HCT116 (cell line): ENCODE measurements at regions not wholly inside any gene's neighbourhood (a gene's known extent, or its start where the extent isn't known, plus 50 kb on each side); places are given as distances from the start of the nearest gene placed in this dataset.

Source experiments
- CTCF ChIP-seq, 3 experiments: fragments of 200-600 bp in 1 of 3; sonication (generic) in 1 of 3; IDR thresholded peaks in 2 of 3; conservative IDR thresholded peaks in 1 of 3; 2 replicates each; pipeline ENCODE4 v1.5.1; 2012 to 2017; ENCODE audit warnings: low read depth in 2 of 3, low read length in 2 of 3, antibody characterized with exemption in 1 of 3, borderline replicate concordance in 1 of 3, control low read depth in 1 of 3, mild to moderate bottlenecking in 1 of 3, mixed read lengths in 1 of 3, mixed run types in 1 of 3, moderate library complexity in 1 of 3; ENCODE audit not compliant: insufficient read depth in 1 of 3
- EGR1 ChIP-seq: IDR thresholded peaks from 2 replicates; pipeline ENCODE4 v1.6.1; 2012; ENCODE audit warnings: low read depth
- EZH2 ChIP-seq: fragments of 200-600 bp; sonication (generic); IDR thresholded peaks from 2 replicates; pipeline ENCODE4 v1.6.1; 2017; ENCODE audit warnings: antibody characterized with exemption, mixed run types
- EZH2phosphoT487 ChIP-seq: fragments of 200-600 bp; IDR thresholded peaks from 2 replicates; pipeline ENCODE4 v1.6.1; 2018; ENCODE audit warnings: antibody characterized with exemption, borderline replicate concordance
- FOSL1 ChIP-seq: IDR thresholded peaks from 2 replicates; pipeline ENCODE4 v1.6.1; 2012; ENCODE audit warnings: low read depth
- POLR2A ChIP-seq: IDR thresholded peaks from 2 replicates; pipeline ENCODE4 v1.7.0; 2011; ENCODE audit warnings: borderline replicate concordance; ENCODE audit not compliant: insufficient read depth, insufficient read length; ENCODE audit errors: extremely low read depth
- POLR2AphosphoS5 ChIP-seq: IDR thresholded peaks from 2 replicates; pipeline ENCODE4 v1.6.1; 2011; ENCODE audit warnings: mild to moderate bottlenecking, low read depth, low read length, moderate library complexity
- RAD21 ChIP-seq: IDR thresholded peaks from 2 replicates; pipeline ENCODE4 v1.6.1; 2012; ENCODE audit warnings: low read depth, mild to moderate bottlenecking
- SIN3A ChIP-seq: IDR thresholded peaks from 2 replicates; pipeline ENCODE4 v1.6.1; 2012; ENCODE audit warnings: low read depth
- YY1 ChIP-seq: IDR thresholded peaks from 2 replicates; pipeline ENCODE4 v1.6.1; 2011; ENCODE audit warnings: low read length, low read depth, moderate library complexity, mild to moderate bottlenecking; ENCODE audit not compliant: insufficient replicate concordance; ENCODE audit errors: extremely low read depth
- ZNF274 ChIP-seq: fragments of 200-500 bp; sonication (Bioruptor generic); IDR thresholded peaks from 2 replicates; pipeline ENCODE4 v1.6.1; 2014; ENCODE audit warnings: mild to moderate bottlenecking, low read depth, low read length, inconsistent platforms
- TF ChIP-seq, protein P1 (sequence below): IDR thresholded peaks from 2 replicates; pipeline ENCODE4 v1.6.1; 2011; ENCODE audit warnings: mild to moderate bottlenecking, low read length, moderate library complexity; ENCODE audit not compliant: insufficient replicate concordance; ENCODE audit errors: extremely low read depth
- TF ChIP-seq, protein P2 (sequence below): IDR thresholded peaks from 2 replicates; pipeline ENCODE4 v1.6.1; 2012; ENCODE audit warnings: low read depth

DNA sequence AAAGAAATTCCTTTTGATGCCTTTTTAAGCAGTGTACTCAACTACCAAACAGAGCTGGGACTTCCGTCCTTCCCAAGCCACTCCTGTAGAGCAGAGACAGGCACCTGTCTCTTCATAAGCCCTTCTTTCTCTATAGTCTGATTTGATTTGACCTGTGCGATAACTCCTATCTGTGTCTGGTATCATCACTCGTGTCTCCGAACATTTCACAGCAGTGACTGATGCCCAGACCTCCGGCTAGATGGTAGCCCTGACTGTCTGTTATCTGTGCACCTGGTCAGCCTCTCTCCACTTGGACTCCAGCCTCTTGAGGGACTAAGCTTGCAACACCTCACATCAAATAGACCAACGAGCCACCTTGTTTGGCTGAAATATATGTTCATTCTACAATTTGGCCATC is 316.2 kb upstream of the ZNF507 start:
- TF ChIP-seq POLR2A (no peak), POLR2AphosphoS5 (no peak), CTCF (IDR thresholded peaks at IDR 0.05 in 2 of 3, conservative IDR thresholded peaks at IDR 0.05 in 1 of 3; ENCODE audit: borderline replicate concordance in 1 of 3, insufficient read depth in 1 of 3, low read depth in 2 of 3, low read length in 2 of 3) (no peak), EGR1 (no peak), SIN3A (no peak), EZH2phosphoT487 (no peak), FOSL1 (no peak), RAD21 (no peak), ZNF274 (no peak), YY1 (no peak), EZH2 (no peak)
- TF ChIP-seq, protein P1, sequence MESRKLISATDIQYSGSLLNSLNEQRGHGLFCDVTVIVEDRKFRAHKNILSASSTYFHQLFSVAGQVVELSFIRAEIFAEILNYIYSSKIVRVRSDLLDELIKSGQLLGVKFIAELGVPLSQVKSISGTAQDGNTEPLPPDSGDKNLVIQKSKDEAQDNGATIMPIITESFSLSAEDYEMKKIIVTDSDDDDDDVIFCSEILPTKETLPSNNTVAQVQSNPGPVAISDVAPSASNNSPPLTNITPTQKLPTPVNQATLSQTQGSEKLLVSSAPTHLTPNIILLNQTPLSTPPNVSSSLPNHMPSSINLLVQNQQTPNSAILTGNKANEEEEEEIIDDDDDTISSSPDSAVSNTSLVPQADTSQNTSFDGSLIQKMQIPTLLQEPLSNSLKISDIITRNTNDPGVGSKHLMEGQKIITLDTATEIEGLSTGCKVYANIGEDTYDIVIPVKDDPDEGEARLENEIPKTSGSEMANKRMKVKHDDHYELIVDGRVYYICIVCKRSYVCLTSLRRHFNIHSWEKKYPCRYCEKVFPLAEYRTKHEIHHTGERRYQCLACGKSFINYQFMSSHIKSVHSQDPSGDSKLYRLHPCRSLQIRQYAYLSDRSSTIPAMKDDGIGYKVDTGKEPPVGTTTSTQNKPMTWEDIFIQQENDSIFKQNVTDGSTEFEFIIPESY, result no peak
- TF ChIP-seq, protein P2, sequence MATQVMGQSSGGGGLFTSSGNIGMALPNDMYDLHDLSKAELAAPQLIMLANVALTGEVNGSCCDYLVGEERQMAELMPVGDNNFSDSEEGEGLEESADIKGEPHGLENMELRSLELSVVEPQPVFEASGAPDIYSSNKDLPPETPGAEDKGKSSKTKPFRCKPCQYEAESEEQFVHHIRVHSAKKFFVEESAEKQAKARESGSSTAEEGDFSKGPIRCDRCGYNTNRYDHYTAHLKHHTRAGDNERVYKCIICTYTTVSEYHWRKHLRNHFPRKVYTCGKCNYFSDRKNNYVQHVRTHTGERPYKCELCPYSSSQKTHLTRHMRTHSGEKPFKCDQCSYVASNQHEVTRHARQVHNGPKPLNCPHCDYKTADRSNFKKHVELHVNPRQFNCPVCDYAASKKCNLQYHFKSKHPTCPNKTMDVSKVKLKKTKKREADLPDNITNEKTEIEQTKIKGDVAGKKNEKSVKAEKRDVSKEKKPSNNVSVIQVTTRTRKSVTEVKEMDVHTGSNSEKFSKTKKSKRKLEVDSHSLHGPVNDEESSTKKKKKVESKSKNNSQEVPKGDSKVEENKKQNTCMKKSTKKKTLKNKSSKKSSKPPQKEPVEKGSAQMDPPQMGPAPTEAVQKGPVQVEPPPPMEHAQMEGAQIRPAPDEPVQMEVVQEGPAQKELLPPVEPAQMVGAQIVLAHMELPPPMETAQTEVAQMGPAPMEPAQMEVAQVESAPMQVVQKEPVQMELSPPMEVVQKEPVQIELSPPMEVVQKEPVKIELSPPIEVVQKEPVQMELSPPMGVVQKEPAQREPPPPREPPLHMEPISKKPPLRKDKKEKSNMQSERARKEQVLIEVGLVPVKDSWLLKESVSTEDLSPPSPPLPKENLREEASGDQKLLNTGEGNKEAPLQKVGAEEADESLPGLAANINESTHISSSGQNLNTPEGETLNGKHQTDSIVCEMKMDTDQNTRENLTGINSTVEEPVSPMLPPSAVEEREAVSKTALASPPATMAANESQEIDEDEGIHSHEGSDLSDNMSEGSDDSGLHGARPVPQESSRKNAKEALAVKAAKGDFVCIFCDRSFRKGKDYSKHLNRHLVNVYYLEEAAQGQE, result no peak
